PC-3 (cell line): ENCODE measurements at regions not wholly inside any gene's neighbourhood (a gene's known extent, or its start where the extent isn't known, plus 50 kb on each side); places are given as distances from the start of the nearest gene placed in this dataset.

ENCODE experiments used
- ATAC-seq: fragments of 200-7000 bp; cut with Tn5 transposase; 2 replicates; pipeline ENCODE4 v1.9.1; 2020; ENCODE audit warnings: mild to moderate bottlenecking, moderate library complexity
- BruUV-seq: library from RNA; stranded (reverse); fragments of 400-500 nt; replicated peaks from 2 replicates; lab custom pipeline; 2021; lab: Mats Ljungman, UMichigan
- CTCF ChIA-PET: fragments of 300-600 bp; sonication (Branson Sonifier 250); formaldehyde crosslinking; loops from one replicate; lab custom pipeline; 2022; ENCODE audit warnings: antibody characterized with exemption; lab: Charles Lee
- POLR2A ChIA-PET: fragments of 300-600 bp; sonication (Branson Sonifier 250); formaldehyde crosslinking; loops from one replicate; lab custom pipeline; 2022; ENCODE audit warnings: antibody characterized with exemption; ENCODE audit not compliant: unreplicated experiment; lab: Charles Lee
- DNase-seq: peaks from one replicate; pipeline ENCODE4 v3.0.0-alpha.2; 2015
- H2AFZ ChIP-seq: fragments of 300-600 bp; sonication (generic); 2 replicates; pipeline ENCODE4 v1.6.0; 2016; ENCODE audit warnings: antibody characterized with exemption, low read length
- H3F3A ChIP-seq: fragments of 300-600 bp; sonication (generic); one replicate; pipeline ENCODE4 v1.6.0; 2017; ENCODE audit warnings: antibody characterized with exemption, low read length, control low read depth, mild to moderate bottlenecking; ENCODE audit not compliant: unreplicated experiment
- H3K27ac ChIP-seq: fragments of 300-600 bp; sonication (generic); 2 replicates; pipeline ENCODE4 v1.5.1; 2016; ENCODE audit warnings: mild to moderate bottlenecking, low read length
- H3K27me3 ChIP-seq: fragments of 300-600 bp; sonication (generic); 2 replicates; pipeline ENCODE4 v1.6.1; 2016; ENCODE audit warnings: low read length, mixed read lengths
- H3K36me3 ChIP-seq: fragments of 300-600 bp; sonication (generic); 2 replicates; pipeline ENCODE4 v1.6.1; 2016; ENCODE audit warnings: low read depth, mixed run types, low read length, mixed read lengths
- H3K4me1 ChIP-seq: fragments of 300-600 bp; sonication (generic); 2 replicates; pipeline ENCODE4 v1.5.1; 2016; ENCODE audit warnings: low read length; ENCODE audit not compliant: insufficient read depth
- H3K4me2 ChIP-seq: fragments of 300-600 bp; sonication (generic); 2 replicates; pipeline ENCODE4 v1.6.0; 2016; ENCODE audit warnings: low read length
- H3K4me3 ChIP-seq: fragments of 300-600 bp; sonication (generic); 2 replicates; pipeline ENCODE4 v1.5.1; 2016; ENCODE audit warnings: mild to moderate bottlenecking, low read length, mixed read lengths
- H3K79me2 ChIP-seq: fragments of 300-600 bp; sonication (generic); 2 replicates; pipeline ENCODE4 v1.6.1; 2017; ENCODE audit warnings: low read length, mixed read lengths
- H3K9ac ChIP-seq: fragments of 300-600 bp; sonication (generic); 2 replicates; pipeline ENCODE4 v1.6.0; 2016; ENCODE audit warnings: mild to moderate bottlenecking, low read length
- H3K9me2 ChIP-seq: fragments of 300-600 bp; sonication (generic); replicated peaks from 2 replicates; pipeline ENCODE4 v1.6.1; 2016; ENCODE audit warnings: mixed run types, low read length, mixed read lengths
- H3K9me3 ChIP-seq: fragments of 300-600 bp; sonication (generic); 2 replicates; pipeline ENCODE4 v1.6.1; 2016; ENCODE audit warnings: low read length, mixed read lengths
- H4K20me1 ChIP-seq: fragments of 300-600 bp; sonication (generic); 2 replicates; pipeline ENCODE4 v1.6.1; 2016; ENCODE audit warnings: low read length, mixed read lengths
- CTCF ChIP-seq: fragments of 300-600 bp; sonication (generic); conservative IDR thresholded peaks from 2 replicates; pipeline ENCODE4 v1.5.1; 2017; ENCODE audit warnings: antibody characterized with exemption, low read depth, mild to moderate bottlenecking, low read length
- EZH2 ChIP-seq: fragments of 300-600 bp; sonication (generic); IDR thresholded peaks from one replicate; pipeline ENCODE4 v1.6.1; 2017; ENCODE audit warnings: antibody characterized with exemption, mild to moderate bottlenecking, low read length; ENCODE audit not compliant: unreplicated experiment
- EZH2phosphoT487 ChIP-seq: fragments of 300-600 bp; sonication (generic); IDR thresholded peaks from 2 replicates; pipeline ENCODE4 v1.6.1; 2018; ENCODE audit warnings: mild to moderate bottlenecking, antibody characterized with exemption, low read length, borderline replicate concordance
- intact Hi-C: fragments of 100-400 bp; cut with micrococcal nuclease; formaldehyde crosslinking; loops from 2 replicates; pipeline ENCODE4 v1.9.0; 2023

- BruUV-seq = no TSS peak
- Histone ChIP-seq H2AFZ (no peak overlapping the region), H3K9me2 (no peaks in the 10 kb centered on the region), H3K27ac (no peak overlapping the region), H3K9me3 (no peaks in the 10 kb centered on the region), H3K4me3 (no peak overlapping the region), H3K27me3 (peaks cover 44% of the 10 kb centered on the region), H3F3A (no peaks in the 10 kb centered on the region), H3K9ac (no peak overlapping the region), H3K4me2 (no peak overlapping the region), H3K79me2 (no peaks in the 10 kb centered on the region), H3K36me3 (no peaks in the 10 kb centered on the region), H3K4me1 (no peaks in the 10 kb centered on the region), H4K20me1 (no peaks in the 10 kb centered on the region)
- TF ChIP-seq CTCF (no peak), EZH2 (no peak), EZH2phosphoT487 (no peak)
- ATAC-seq (no peak), DNase-seq (no peak)
- intact Hi-C loops = no loop called here
- ChIA-PET CTCF (no interaction called here), POLR2A (no interaction called here)
Measured at GRCh38 chr7:145143685-145144084, 307.8 kb upstream of the TPK1 start.

GRCh38 chr7:145134377-145134776, 298.5 kb upstream of the TPK1 start:
- TF ChIP-seq EZH2 (no peak), EZH2phosphoT487 (no peak), CTCF (no peak)
- no TSS peak for BruUV-seq
- H3K27me3 ChIP-seq = peaks cover 8% of the 10 kb centered on the region
- ChIA-PET POLR2A (no interaction called here), CTCF (no interaction called here)
- H3K4me1 ChIP-seq = no peaks in the 10 kb centered on the region
- H3K79me2 ChIP-seq = no peaks in the 10 kb centered on the region
- H3F3A ChIP-seq = no peaks in the 10 kb centered on the region
- H3K9me3 ChIP-seq = no peaks in the 10 kb centered on the region
- intact Hi-C loops = no loop called here
- H3K9ac ChIP-seq = no peak overlapping the region
- H4K20me1 ChIP-seq = no peaks in the 10 kb centered on the region
- H3K4me2 ChIP-seq = no peak overlapping the region
- H3K27ac ChIP-seq = no peak overlapping the region
- DNase-seq (no peak), ATAC-seq (no peak)
- H3K36me3 ChIP-seq = no peaks in the 10 kb centered on the region
- H3K9me2 ChIP-seq = no peaks in the 10 kb centered on the region
- no peak overlapping the region for H3K4me3 ChIP-seq
- H2AFZ ChIP-seq = no peak overlapping the region

DNA sequence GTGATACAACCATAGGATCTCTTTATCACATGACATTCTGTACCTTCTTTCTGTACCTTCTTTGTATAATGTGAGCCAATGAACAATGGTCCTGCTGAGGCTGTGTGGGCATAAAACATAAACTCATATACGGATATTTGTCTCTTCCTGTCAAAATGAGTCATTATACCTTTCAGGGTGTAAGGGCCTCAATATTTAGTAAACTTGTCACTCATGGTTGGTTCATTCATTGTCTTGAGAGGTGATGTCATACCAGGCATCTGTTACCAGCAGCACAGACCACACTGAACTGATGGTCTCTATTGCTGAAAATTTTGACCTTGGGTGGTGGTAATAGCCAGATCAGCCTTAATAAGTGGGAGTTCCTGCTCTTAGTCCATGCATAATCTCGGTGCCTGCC, 287.6 kb upstream of the TPK1 start:
- Histone ChIP-seq H3F3A (no peaks in the 10 kb centered on the region), H3K9me3 (no peaks in the 10 kb centered on the region), H2AFZ (no peak overlapping the region), H3K79me2 (no peaks in the 10 kb centered on the region), H3K27ac (no peak overlapping the region), H3K36me3 (no peaks in the 10 kb centered on the region), H4K20me1 (no peaks in the 10 kb centered on the region), H3K9me2 (no peaks in the 10 kb centered on the region), H3K9ac (no peak overlapping the region), H3K4me1 (no peaks in the 10 kb centered on the region), H3K4me3 (no peak overlapping the region), H3K27me3 (no peaks in the 10 kb centered on the region), H3K4me2 (no peak overlapping the region)
- no TSS peak for BruUV-seq
- ChIA-PET POLR2A (no interaction called here), CTCF (no interaction called here)
- intact Hi-C loops = no loop called here
- TF ChIP-seq EZH2 (no peak), CTCF (no peak), EZH2phosphoT487 (no peak)
- ATAC-seq (no peak), DNase-seq (no peak)
